H9 (cell line): ENCODE measurements at regions not wholly inside any gene's neighbourhood (a gene's known extent, or its start where the extent isn't known, plus 50 kb on each side); places are given as distances from the start of the nearest gene placed in this dataset.
A peak's percentile ranks its signal among the peaks of the same experiment; 100 is the strongest.

ENCODE experiments used
- DNase-seq: peaks from one replicate; pipeline ENCODE4 v3.0.0-alpha.2; 2017
- H2AFZ ChIP-seq: one replicate; pipeline ENCODE4 v1.6.1; 2013; ENCODE audit warnings: mild to moderate bottlenecking, low read length, control low read depth, moderate library complexity
- H2AK5ac ChIP-seq: 2 replicates; pipeline ENCODE4 v1.6.1; 2013; ENCODE audit warnings: low read length, control low read depth, mixed read lengths; ENCODE audit not compliant: insufficient read length
- H2BK120ac ChIP-seq: one replicate; pipeline ENCODE4 v1.6.1; 2013; ENCODE audit warnings: low read depth, mild to moderate bottlenecking, low read length, control low read depth, inconsistent platforms; ENCODE audit not compliant: poor library complexity, severe bottlenecking
- H2BK12ac ChIP-seq: 2 replicates; pipeline ENCODE4 v1.6.1; 2013; ENCODE audit warnings: low read length, control low read depth, mixed read lengths, low read depth; ENCODE audit not compliant: insufficient read length
- H2BK15ac ChIP-seq: 2 replicates; pipeline ENCODE4 v1.6.1; 2013; ENCODE audit warnings: low read depth, low read length, control low read depth
- H2BK20ac ChIP-seq: one replicate; pipeline ENCODE4 v1.6.1; 2013; ENCODE audit warnings: low read depth, mild to moderate bottlenecking, low read length, control low read depth, inconsistent platforms; ENCODE audit not compliant: poor library complexity, severe bottlenecking
- H2BK5ac ChIP-seq: 2 replicates; pipeline ENCODE4 v1.6.1; 2013; ENCODE audit warnings: low read length, control low read depth, mixed read lengths; ENCODE audit not compliant: insufficient read length
- H3K14ac ChIP-seq: 2 replicates; pipeline ENCODE4 v1.6.1; 2013; ENCODE audit warnings: low read length, control low read depth; ENCODE audit not compliant: insufficient read depth
- H3K18ac ChIP-seq: 2 replicates; pipeline ENCODE4 v1.6.1; 2013; ENCODE audit warnings: low read depth, mild to moderate bottlenecking, mixed read lengths, low read length, control low read depth; ENCODE audit not compliant: insufficient read length
- H3K23ac ChIP-seq: 2 replicates; pipeline ENCODE4 v1.6.1; 2013; ENCODE audit warnings: low read length, control low read depth, mixed read lengths, low read depth; ENCODE audit not compliant: insufficient read length
- H3K23me2 ChIP-seq: 2 replicates; pipeline ENCODE4 v1.6.1; 2013; ENCODE audit warnings: low read depth, mild to moderate bottlenecking, mixed read lengths, low read length, control low read depth; ENCODE audit not compliant: insufficient read length, poor library complexity, severe bottlenecking
- H3K27ac ChIP-seq: 2 replicates; pipeline ENCODE4 v1.5.1; 2013; ENCODE audit warnings: low read length, control low read depth, mixed read lengths, low read depth; ENCODE audit not compliant: insufficient read length
- H3K27me3 ChIP-seq: 2 replicates; pipeline ENCODE4 v1.6.1; 2013; ENCODE audit warnings: low read length, control low read depth, inconsistent platforms; ENCODE audit not compliant: insufficient read depth
- H3K4ac ChIP-seq: 2 replicates; pipeline ENCODE4 v1.6.1; 2013; ENCODE audit warnings: low read depth, mild to moderate bottlenecking, control low read depth, inconsistent platforms, low read length, moderate library complexity
- H3K4me1 ChIP-seq: 2 replicates; pipeline ENCODE4 v1.6.1; 2013; ENCODE audit warnings: low read length, control low read depth, inconsistent platforms; ENCODE audit not compliant: insufficient read depth
- H3K4me2 ChIP-seq: 2 replicates; pipeline ENCODE4 v1.6.1; 2013; ENCODE audit warnings: low read length, control low read depth, mixed read lengths; ENCODE audit not compliant: insufficient read length, insufficient read depth
- H3K56ac ChIP-seq: 2 replicates; pipeline ENCODE4 v1.6.1; 2013; ENCODE audit warnings: low read depth, mild to moderate bottlenecking, mixed read lengths, low read length, control low read depth; ENCODE audit not compliant: insufficient read length
- H3K79me1 ChIP-seq: 2 replicates; pipeline ENCODE4 v1.6.1; 2013; ENCODE audit warnings: low read depth, mild to moderate bottlenecking, moderate library complexity, low read length, control low read depth, inconsistent platforms; ENCODE audit not compliant: insufficient read depth, poor library complexity, severe bottlenecking
- H3K79me2 ChIP-seq: 2 replicates; pipeline ENCODE4 v1.6.1; 2013; ENCODE audit warnings: low read length, control low read depth, inconsistent platforms; ENCODE audit not compliant: insufficient read depth
- H3K9ac ChIP-seq: 2 replicates; pipeline ENCODE4 v1.6.1; 2013; ENCODE audit warnings: low read length, control low read depth, mixed read lengths; ENCODE audit not compliant: insufficient read length; ENCODE audit errors: extremely low read depth
- H3K9me3 ChIP-seq: one replicate; pipeline ENCODE4 v1.6.1; 2013; ENCODE audit warnings: low read depth, low read length, inconsistent platforms; ENCODE audit not compliant: control insufficient read depth
- H3T11ph ChIP-seq: one replicate; pipeline ENCODE4 v1.6.1; 2013; ENCODE audit warnings: mild to moderate bottlenecking, low read length, control low read depth, inconsistent platforms
- H4K20me1 ChIP-seq: one replicate; pipeline ENCODE4 v1.6.1; 2013; ENCODE audit not compliant: control insufficient read depth, insufficient read length, insufficient read depth
- H4K5ac ChIP-seq: 2 replicates; pipeline ENCODE4 v1.6.1; 2013; ENCODE audit warnings: low read depth, mild to moderate bottlenecking, mixed read lengths, low read length, control low read depth; ENCODE audit not compliant: insufficient read length
- H4K8ac ChIP-seq: replicated peaks from 2 replicates; pipeline ENCODE4 v1.6.1; 2013; ENCODE audit warnings: low read length, control low read depth, mixed read lengths, low read depth; ENCODE audit not compliant: insufficient read length
- H4K91ac ChIP-seq: 2 replicates; pipeline ENCODE4 v1.6.1; 2013; ENCODE audit warnings: low read depth, mild to moderate bottlenecking, moderate library complexity, mixed read lengths, low read length, control low read depth; ENCODE audit not compliant: insufficient read length
- H3K27ac Mint-ChIP-seq, 3 experiments: 2 replicates in 2 of 3; 3 replicates in 1 of 3; pipeline ENCODE4 v1.8.0; 2020 to 2021; ENCODE audit warnings: mixed read lengths in 3 of 3, mild to moderate bottlenecking in 1 of 3, moderate library complexity in 1 of 3
- H3K27me3 Mint-ChIP-seq: 2 replicates; pipeline ENCODE4 v1.8.0; 2021; ENCODE audit warnings: low read depth, mild to moderate bottlenecking, moderate library complexity, mixed read lengths
- H3K36me3 Mint-ChIP-seq, 3 experiments: 2 replicates in 2 of 3; 3 replicates in 1 of 3; pipeline ENCODE4 v1.8.0; 2020 to 2021; ENCODE audit warnings: low read depth in 3 of 3, mixed read lengths in 3 of 3; ENCODE audit not compliant: insufficient read depth in 1 of 3
- H3K4me1 Mint-ChIP-seq, 2 experiments: 2 replicates each; pipeline ENCODE4 v1.8.0; 2020; ENCODE audit warnings: mixed read lengths in 2 of 2
- H3K4me3 Mint-ChIP-seq, 2 experiments: 2 replicates in 1 of 2; 3 replicates in 1 of 2; pipeline ENCODE4 v1.8.0; 2020 to 2021; ENCODE audit warnings: mild to moderate bottlenecking in 2 of 2, mixed read lengths in 2 of 2, moderate library complexity in 1 of 2
- H3K9me3 Mint-ChIP-seq, 2 experiments: 2 replicates in 1 of 2; 3 replicates in 1 of 2; pipeline ENCODE4 v1.8.0; 2020; ENCODE audit warnings: mild to moderate bottlenecking in 2 of 2, mixed read lengths in 2 of 2, moderate library complexity in 1 of 2
- CTCF ChIP-seq: fragments of 200-600 bp; sonication (generic); conservative IDR thresholded peaks from 3 replicates; pipeline ENCODE4 v1.8.0; 2021; ENCODE audit warnings: antibody characterized with exemption, mild to moderate bottlenecking
- WGBS: extraction: QIAGEN DNeasy Blood & Tissue Kit; methylation state at CpG from one replicate; pipeline ENCODE4 v1.1.7; 2013; ENCODE audit warnings: missing lambda C conversion rate, low lambda C conversion rate, mixed read lengths; ENCODE audit not compliant: insufficient read length; ENCODE audit errors: extremely low coverage; 5-methylcytosine and 5-hydroxymethylcytosine counted together

GRCh38 chr13:84662491-84662890 is 780.2 kb upstream of the SLITRK1 start:
- H3K9me3 Mint-ChIP-seq: peaks cover 0 to 7% of the 10 kb centered on the region in 2 experiments; a peak in 1 of 5 replicates
- Histone ChIP-seq H4K8ac (no peak overlapping the region), H3K14ac (no peak overlapping the region), H3K23ac (no peak overlapping the region), H3K79me2 (no peaks in the 10 kb centered on the region), H4K5ac (no peak overlapping the region), H3K27ac (no peak overlapping the region), H4K91ac (no peak overlapping the region), H2BK120ac (no peak overlapping the region), H3K79me1 (no peaks in the 10 kb centered on the region), H2AK5ac (no peak overlapping the region), H2BK20ac (no peak overlapping the region), H2BK15ac (no peak overlapping the region), H2BK5ac (no peak overlapping the region), H3K9ac (no peak overlapping the region), H4K20me1 (no peaks in the 10 kb centered on the region), H3K27me3 (no peaks in the 10 kb centered on the region), H3T11ph (no peak overlapping the region), H2AFZ (no peak overlapping the region), H2BK12ac (no peak overlapping the region), H3K23me2 (no peaks in the 10 kb centered on the region), H3K9me3 (no peaks in the 10 kb centered on the region), H3K18ac (no peak overlapping the region), H3K4me2 (no peak overlapping the region), H3K4me1 (peaks cover 3% of the 10 kb centered on the region; the same call in 1 of the 2 replicates), H3K56ac (no peak overlapping the region), H3K4ac (no peak overlapping the region)
- no CpG with 5 or more reads among the region's 3 CpGs for WGBS
- H3K27ac Mint-ChIP-seq: peak overlapping the region in 2 of 3 experiments; percentile 18 to 77; a peak in 2 of 7 replicates
- H3K36me3 Mint-ChIP-seq: peaks cover 0 to 4% (median 0%) of the 10 kb centered on the region in 3 experiments; a peak in 1 of 7 replicates
- peaks cover 16 to 26% of the 10 kb centered on the region in 2 experiments for H3K4me1 Mint-ChIP-seq
- no peak for TF ChIP-seq CTCF
- no peak for DNase-seq
- no peaks in the 10 kb centered on the region for H3K27me3 Mint-ChIP-seq
- no peak overlapping the region for H3K4me3 Mint-ChIP-seq
